Mesenchymal stem cell (in vitro differentiated cells and primary cell): ENCODE measurements at regions not wholly inside any gene's neighbourhood (a gene's known extent, or its start where the extent isn't known, plus 50 kb on each side); places are given as distances from the start of the nearest gene placed in this dataset.

ENCODE experiments used
- DNase-seq: peaks from one replicate; pipeline ENCODE4 v3.0.0-alpha.2; 2013
- H2AFZ ChIP-seq: one replicate; pipeline ENCODE4 v1.6.1; 2013; ENCODE audit warnings: low read depth, mild to moderate bottlenecking, control low read depth, inconsistent platforms, low read length, moderate library complexity
- H2AK5ac ChIP-seq: 2 replicates; pipeline ENCODE4 v1.6.1; 2013; ENCODE audit warnings: low read length, moderate library complexity, mild to moderate bottlenecking, inconsistent platforms; ENCODE audit not compliant: severe bottlenecking
- H2BK120ac ChIP-seq: one replicate; pipeline ENCODE4 v1.6.1; 2013; ENCODE audit warnings: low read depth, mild to moderate bottlenecking, inconsistent platforms, low read length, moderate library complexity
- H2BK12ac ChIP-seq, 2 experiments: one replicate each; pipeline ENCODE4 v1.6.1; 2013; ENCODE audit warnings: inconsistent platforms in 2 of 2, low read length in 2 of 2, mild to moderate bottlenecking in 2 of 2, moderate library complexity in 2 of 2, control low read depth in 1 of 2
- H2BK15ac ChIP-seq: one replicate; pipeline ENCODE4 v1.6.1; 2013; ENCODE audit warnings: mild to moderate bottlenecking, low read depth, inconsistent platforms; ENCODE audit not compliant: poor library complexity, severe bottlenecking
- H2BK5ac ChIP-seq: 2 replicates; pipeline ENCODE4 v1.6.1; 2013; ENCODE audit warnings: low read depth, mild to moderate bottlenecking, low read length, control low read depth, inconsistent platforms; ENCODE audit not compliant: poor library complexity, severe bottlenecking
- H3K14ac ChIP-seq, 2 experiments: one replicate each; pipeline ENCODE4 v1.6.1; 2013; ENCODE audit warnings: inconsistent platforms in 2 of 2, low read length in 2 of 2, control low read depth in 1 of 2, mild to moderate bottlenecking in 1 of 2, moderate library complexity in 1 of 2
- H3K18ac ChIP-seq, 2 experiments: one replicate each; pipeline ENCODE4 v1.6.1; 2013; ENCODE audit warnings: inconsistent platforms in 2 of 2, low read length in 2 of 2, control low read depth in 1 of 2, low read depth in 1 of 2, mild to moderate bottlenecking in 1 of 2
- H3K23ac ChIP-seq, 2 experiments: one replicate each; pipeline ENCODE4 v1.6.1; 2013; ENCODE audit warnings: inconsistent platforms in 2 of 2, low read length in 2 of 2, mild to moderate bottlenecking in 2 of 2, moderate library complexity in 2 of 2, control low read depth in 1 of 2
- H3K27ac ChIP-seq: 2 replicates; pipeline ENCODE4 v1.5.1; 2013; ENCODE audit warnings: mild to moderate bottlenecking, moderate library complexity, low read length, control low read depth, inconsistent platforms; ENCODE audit not compliant: poor library complexity, severe bottlenecking
- H3K27me3 ChIP-seq, 2 experiments: 2 replicates each; pipeline versions ENCODE4 v1.6.1 to v1.7.0; 2013; ENCODE audit warnings: low read length in 2 of 2, mild to moderate bottlenecking in 2 of 2, moderate library complexity in 2 of 2, control low read depth in 1 of 2, inconsistent platforms in 1 of 2; ENCODE audit not compliant: control insufficient read depth in 1 of 2, insufficient read depth in 1 of 2
- H3K36me3 ChIP-seq, 2 experiments: 2 replicates each; pipeline versions ENCODE4 v1.6.1 to v1.7.0; 2013; ENCODE audit warnings: low read length in 2 of 2, control low read depth in 1 of 2, inconsistent platforms in 1 of 2, low read depth in 1 of 2, mild to moderate bottlenecking in 1 of 2; ENCODE audit not compliant: insufficient read depth in 2 of 2, control insufficient read depth in 1 of 2
- H3K4ac ChIP-seq, 2 experiments: one replicate each; pipeline ENCODE4 v1.6.1; 2013; ENCODE audit warnings: inconsistent platforms in 2 of 2, low read length in 2 of 2, mild to moderate bottlenecking in 2 of 2, moderate library complexity in 2 of 2, control low read depth in 1 of 2, low read depth in 1 of 2
- H3K4me1 ChIP-seq: 2 replicates; pipeline ENCODE4 v1.6.1; 2013; ENCODE audit warnings: low read depth, low read length, control low read depth; ENCODE audit not compliant: control insufficient read depth, insufficient read depth
- H3K4me2 ChIP-seq: 2 replicates; pipeline ENCODE4 v1.6.1; 2013; ENCODE audit warnings: low read length, mild to moderate bottlenecking, inconsistent platforms; ENCODE audit not compliant: poor library complexity, severe bottlenecking
- H3K4me3 ChIP-seq, 2 experiments: 2 replicates each; pipeline versions ENCODE4 v1.5.1 to v1.7.0; 2013; ENCODE audit warnings: low read length in 2 of 2, mild to moderate bottlenecking in 2 of 2, control low read depth in 1 of 2, low read depth in 1 of 2; ENCODE audit not compliant: insufficient read depth in 1 of 2
- H3K79me1 ChIP-seq: replicated peaks from 2 replicates; pipeline ENCODE4 v1.6.1; 2013; ENCODE audit warnings: mild to moderate bottlenecking, control low read depth, low read length, inconsistent platforms; ENCODE audit not compliant: poor library complexity, severe bottlenecking
- H3K9ac ChIP-seq: 2 replicates; pipeline ENCODE4 v1.7.0; 2013; ENCODE audit warnings: mild to moderate bottlenecking, low read length, moderate library complexity
- H3K9me3 ChIP-seq: 2 replicates; pipeline ENCODE4 v1.7.0; 2013; ENCODE audit warnings: mild to moderate bottlenecking, low read length; ENCODE audit not compliant: control insufficient read depth
- H4K8ac ChIP-seq: one replicate; pipeline ENCODE4 v1.6.1; 2013; ENCODE audit warnings: inconsistent platforms, mild to moderate bottlenecking, low read length, moderate library complexity
- H4K91ac ChIP-seq: one replicate; pipeline ENCODE4 v1.6.1; 2013; ENCODE audit warnings: mild to moderate bottlenecking, low read length, inconsistent platforms
- WGBS: methylation state at CpG from one replicate; pipeline ENCODE4 v1.1.7; 2013; ENCODE audit warnings: mixed read lengths; 5-methylcytosine and 5-hydroxymethylcytosine counted together

GRCh38 chr5:99320436-99320835 lies 391.6 kb upstream of the CHD1 start:
- H3K4me3 ChIP-seq, result no peak overlapping the region
- H3K18ac ChIP-seq, result no peak overlapping the region
- H3K79me1 ChIP-seq, result no peaks in the 10 kb centered on the region
- no peak overlapping the region for H3K9ac ChIP-seq
- no peaks in the 10 kb centered on the region for H3K27me3 ChIP-seq
- no peak overlapping the region for H2BK5ac ChIP-seq
- no peak overlapping the region for H2BK12ac ChIP-seq
- 55% methylated on average over 3 of the region's 5 CpGs for WGBS
- no peaks in the 10 kb centered on the region for H3K4me1 ChIP-seq
- no peak overlapping the region for H3K4ac ChIP-seq
- no peak overlapping the region for H3K4me2 ChIP-seq
- no peak overlapping the region for H2BK120ac ChIP-seq
- no peak overlapping the region for H3K14ac ChIP-seq
- H3K27ac ChIP-seq, result no peak overlapping the region
- H3K23ac ChIP-seq, result no peak overlapping the region
- H3K36me3 ChIP-seq, result no peaks in the 10 kb centered on the region
- no peak overlapping the region for H2AK5ac ChIP-seq
- H2AFZ ChIP-seq, result no peak overlapping the region
- no peak for DNase-seq
- no peak overlapping the region for H4K8ac ChIP-seq
- no peak overlapping the region for H4K91ac ChIP-seq
- no peak overlapping the region for H2BK15ac ChIP-seq
- no peaks in the 10 kb centered on the region for H3K9me3 ChIP-seq

GRCh38 chr5:99317136-99317535 lies 388.3 kb upstream of the CHD1 start:
- Histone ChIP-seq H3K9me3 (no peaks in the 10 kb centered on the region), H3K4me3 (no peak overlapping the region), H3K36me3 (no peaks in the 10 kb centered on the region), H3K4ac (no peak overlapping the region), H2AK5ac (no peak overlapping the region), H4K91ac (no peak overlapping the region), H2BK12ac (no peak overlapping the region), H2BK5ac (no peak overlapping the region), H2BK120ac (no peak overlapping the region), H3K23ac (no peak overlapping the region), H3K4me1 (no peaks in the 10 kb centered on the region), H3K18ac (no peak overlapping the region), H3K79me1 (no peaks in the 10 kb centered on the region), H2BK15ac (no peak overlapping the region), H3K27ac (no peak overlapping the region), H4K8ac (no peak overlapping the region), H3K9ac (no peak overlapping the region), H3K4me2 (no peak overlapping the region), H3K27me3 (no peaks in the 10 kb centered on the region), H3K14ac (no peak overlapping the region), H2AFZ (no peak overlapping the region)
- WGBS, result 33% methylated on average over 3 of the region's 4 CpGs
- no peak for DNase-seq

- Histone ChIP-seq H3K4me3 (no peak overlapping the region), H3K18ac (no peak overlapping the region), H4K91ac (no peak overlapping the region), H3K4ac (no peak overlapping the region), H3K4me2 (no peak overlapping the region), H3K79me1 (no peaks in the 10 kb centered on the region), H2AK5ac (no peak overlapping the region), H3K9ac (no peak overlapping the region), H3K36me3 (no peaks in the 10 kb centered on the region), H3K27ac (no peak overlapping the region), H2AFZ (no peak overlapping the region), H4K8ac (no peak overlapping the region), H3K14ac (no peak overlapping the region), H2BK15ac (no peak overlapping the region), H3K4me1 (no peaks in the 10 kb centered on the region), H3K9me3 (no peaks in the 10 kb centered on the region), H3K27me3 (no peaks in the 10 kb centered on the region), H2BK12ac (no peak overlapping the region), H2BK120ac (no peak overlapping the region), H3K23ac (no peak overlapping the region), H2BK5ac (no peak overlapping the region)
- no CpG with 5 or more reads among the region's 1 CpG for WGBS
- DNase-seq, result no peak
Measured at GRCh38 chr5:99316484-99316883, 387.7 kb upstream of the CHD1 start.

- no peaks in the 10 kb centered on the region for H3K9me3 ChIP-seq
- H3K4me3 ChIP-seq, result no peak overlapping the region
- H4K8ac ChIP-seq, result no peak overlapping the region
- no peak overlapping the region for H3K14ac ChIP-seq
- no peak overlapping the region for H3K4ac ChIP-seq
- H3K18ac ChIP-seq, result no peak overlapping the region
- H3K23ac ChIP-seq, result no peak overlapping the region
- no CpG with 5 or more reads among the region's 2 CpGs for WGBS
- no peak overlapping the region for H4K91ac ChIP-seq
- no peak overlapping the region for H2BK15ac ChIP-seq
- no peak overlapping the region for H3K9ac ChIP-seq
- no peak overlapping the region for H2BK5ac ChIP-seq
- H2AFZ ChIP-seq, result no peak overlapping the region
- no peak overlapping the region for H2BK12ac ChIP-seq
- no peak overlapping the region for H2AK5ac ChIP-seq
- no peak overlapping the region for H3K27ac ChIP-seq
- no peak overlapping the region for H3K4me2 ChIP-seq
- no peak for DNase-seq
- H3K27me3 ChIP-seq, result no peaks in the 10 kb centered on the region
- no peaks in the 10 kb centered on the region for H3K4me1 ChIP-seq
- H2BK120ac ChIP-seq, result no peak overlapping the region
- no peaks in the 10 kb centered on the region for H3K79me1 ChIP-seq
- H3K36me3 ChIP-seq, result no peaks in the 10 kb centered on the region
Measured at GRCh38 chr5:99315413-99316183, 386.8 kb upstream of the CHD1 start.
